C4-2B (cell line): ENCODE measurements at regions not wholly inside any gene's neighbourhood (a gene's known extent, or its start where the extent isn't known, plus 50 kb on each side); places are given as distances from the start of the nearest gene placed in this dataset.

Experiments
- ZFX ChIP-seq: fragments of 450-650 bp; IDR thresholded peaks from 2 replicates; pipeline ENCODE4 v1.6.1; 2017
- TF ChIP-seq, protein P1 (sequence below): fragments of 450-650 bp; conservative IDR thresholded peaks from 2 replicates; pipeline ENCODE4 v1.5.1; 2017; ENCODE audit warnings: mild to moderate bottlenecking

DNA sequence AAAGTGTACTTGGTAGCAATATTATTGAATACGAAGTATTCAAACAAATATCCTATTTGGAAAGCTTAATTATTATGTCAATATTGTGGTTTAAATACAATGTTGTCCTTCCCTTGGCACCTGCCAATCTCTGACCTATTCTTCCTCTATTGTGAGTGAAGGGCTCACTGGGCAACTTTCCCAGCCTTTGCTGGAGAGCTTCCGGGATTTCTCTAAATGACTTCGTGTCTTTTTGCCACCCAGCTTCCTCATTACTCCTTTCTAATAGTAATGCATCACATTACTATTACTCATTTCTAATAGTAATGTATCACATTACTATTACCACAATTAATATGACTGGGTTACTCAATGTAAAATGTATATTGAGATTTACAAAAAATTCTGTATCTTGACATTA lies 880.6 kb downstream of the BRINP3 start:
- TF ChIP-seq, protein P1, sequence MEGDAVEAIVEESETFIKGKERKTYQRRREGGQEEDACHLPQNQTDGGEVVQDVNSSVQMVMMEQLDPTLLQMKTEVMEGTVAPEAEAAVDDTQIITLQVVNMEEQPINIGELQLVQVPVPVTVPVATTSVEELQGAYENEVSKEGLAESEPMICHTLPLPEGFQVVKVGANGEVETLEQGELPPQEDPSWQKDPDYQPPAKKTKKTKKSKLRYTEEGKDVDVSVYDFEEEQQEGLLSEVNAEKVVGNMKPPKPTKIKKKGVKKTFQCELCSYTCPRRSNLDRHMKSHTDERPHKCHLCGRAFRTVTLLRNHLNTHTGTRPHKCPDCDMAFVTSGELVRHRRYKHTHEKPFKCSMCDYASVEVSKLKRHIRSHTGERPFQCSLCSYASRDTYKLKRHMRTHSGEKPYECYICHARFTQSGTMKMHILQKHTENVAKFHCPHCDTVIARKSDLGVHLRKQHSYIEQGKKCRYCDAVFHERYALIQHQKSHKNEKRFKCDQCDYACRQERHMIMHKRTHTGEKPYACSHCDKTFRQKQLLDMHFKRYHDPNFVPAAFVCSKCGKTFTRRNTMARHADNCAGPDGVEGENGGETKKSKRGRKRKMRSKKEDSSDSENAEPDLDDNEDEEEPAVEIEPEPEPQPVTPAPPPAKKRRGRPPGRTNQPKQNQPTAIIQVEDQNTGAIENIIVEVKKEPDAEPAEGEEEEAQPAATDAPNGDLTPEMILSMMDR, result no peak
- no peak for TF ChIP-seq ZFX
